HG02610 (cell line): ENCODE measurements at regions not wholly inside any gene's neighbourhood (a gene's known extent, or its start where the extent isn't known, plus 50 kb on each side); places are given as distances from the start of the nearest gene placed in this dataset.
"Not testable (repeated sequence)": the region's sequence is repeated elsewhere in the genome, so short reads cannot be mapped to it uniquely, and the experiment has no call there.

ENCODE experiments used
- ATAC-seq: cut with Tn5 transposase; IDR thresholded peaks from one replicate; pipeline ENCODE4 v1.9.1; 2021; ENCODE audit warnings: mild to moderate bottlenecking, moderate library complexity; ENCODE audit not compliant: unreplicated experiment

- ATAC-seq, result no peak
Measured at GRCh38 chr13:32828711-32829110, 187.5 kb upstream of the KL start.

DNA sequence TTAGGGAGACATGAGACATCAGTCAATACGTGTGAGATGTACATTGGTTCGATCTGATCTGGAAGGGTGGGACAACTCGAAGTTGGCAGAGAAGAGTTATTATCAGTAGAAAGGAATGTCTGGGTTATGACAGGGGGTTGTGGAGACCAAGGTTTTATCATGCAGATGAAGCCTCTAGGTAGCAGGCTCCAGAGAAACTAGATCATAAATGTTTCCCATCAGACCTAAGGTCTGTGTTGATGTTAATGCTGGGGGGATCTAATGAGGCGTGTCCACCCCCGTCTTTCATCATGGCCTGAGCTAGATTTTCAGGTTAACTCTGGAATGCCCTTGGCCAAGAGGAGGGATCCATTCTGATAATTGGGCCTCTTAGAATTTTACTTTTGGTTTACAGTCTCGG lies 187.0 kb upstream of the KL start:
- no peak for ATAC-seq

DNA sequence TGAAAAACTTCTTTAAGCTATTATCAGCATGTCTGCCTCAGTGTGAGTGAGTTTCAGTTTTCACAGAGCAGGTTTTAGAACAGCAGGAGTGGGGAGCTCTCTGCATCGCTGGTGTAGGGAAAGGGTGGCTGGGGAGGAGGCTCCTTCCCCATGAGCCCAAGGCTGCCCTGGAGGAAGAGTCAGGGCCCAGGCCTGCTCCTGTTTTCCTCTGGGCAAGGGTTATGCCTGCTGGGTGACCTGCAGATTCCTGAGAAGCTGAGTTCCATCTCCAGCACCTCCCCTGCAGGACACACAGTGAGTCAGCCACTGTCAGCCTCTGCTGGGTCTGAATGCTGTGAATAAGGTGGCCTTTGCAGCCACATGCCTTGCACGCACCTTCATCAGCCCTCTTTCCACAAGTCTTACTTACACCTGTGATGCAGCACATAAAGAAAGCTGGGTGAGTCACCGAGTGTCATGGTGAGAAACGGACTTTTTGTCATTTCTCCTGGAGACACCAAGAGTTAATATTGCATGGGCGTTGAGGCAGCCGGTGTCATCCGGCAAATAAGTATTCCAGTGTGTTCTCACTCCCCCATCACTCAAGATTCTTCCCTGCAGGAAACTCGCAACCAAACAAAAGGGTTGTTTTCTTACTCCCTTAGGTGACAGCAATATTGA lies 186.4 kb upstream of the KL start:
- ATAC-seq, result no peak

DNA sequence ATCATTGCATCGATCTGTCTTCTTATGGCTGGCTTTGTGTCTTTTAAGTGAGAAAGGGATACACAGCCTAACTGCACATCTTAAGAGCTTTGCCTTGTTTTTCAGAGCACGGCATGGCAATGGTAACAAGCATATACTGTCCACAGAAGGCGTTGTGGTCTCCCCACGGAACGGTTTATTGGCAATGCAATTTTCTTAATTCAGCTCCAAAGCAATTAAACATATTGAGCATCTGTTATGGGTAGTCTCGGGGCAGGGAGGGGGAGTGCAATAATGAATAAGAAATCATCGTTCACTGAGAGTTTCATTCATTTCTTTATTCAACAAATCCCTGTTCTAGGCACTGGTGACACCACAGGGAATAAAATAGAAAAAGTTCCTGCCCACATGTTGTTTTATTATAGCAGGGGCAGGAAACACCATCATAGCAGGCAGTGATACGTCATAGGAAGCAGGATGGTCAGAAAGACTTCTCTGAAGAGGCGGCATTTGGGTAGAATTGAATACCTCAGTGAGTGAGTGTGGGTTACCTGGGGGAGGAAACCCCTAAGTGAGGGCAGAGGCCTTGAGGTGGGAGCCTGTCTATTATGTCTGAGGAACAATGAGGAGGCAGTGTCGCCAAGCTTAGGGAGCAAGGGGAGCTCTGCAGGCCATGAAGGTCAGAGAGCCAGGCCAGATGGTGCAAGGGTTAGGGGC lies 185.7 kb upstream of the KL start:
- ATAC-seq, result no peak

- no peak for ATAC-seq
Measured at GRCh38 chr13:32837307-32837972, 178.8 kb upstream of the KL start.

GRCh38 chr13:32837973-32838927 lies 178.0 kb upstream of the KL start:
- no peak for ATAC-seq

DNA sequence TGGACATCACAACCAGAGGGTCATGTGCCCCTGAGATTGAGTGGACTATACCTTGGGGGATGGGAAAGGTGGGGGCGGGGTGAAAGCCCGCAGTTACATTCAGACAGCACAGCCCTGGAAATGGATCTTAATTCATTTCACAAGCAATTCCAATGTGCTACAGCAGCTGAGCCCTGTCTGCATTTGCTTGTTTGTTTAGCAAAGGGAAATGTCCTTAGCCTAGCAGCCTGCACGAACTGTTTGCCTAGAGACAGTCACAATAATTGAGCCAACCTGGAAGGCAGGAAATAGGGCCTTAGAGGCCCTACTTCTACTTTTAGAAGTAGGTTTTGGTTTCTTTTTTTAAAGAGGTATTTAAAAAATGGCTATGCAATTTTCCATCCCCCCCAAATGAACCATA lies 177.3 kb upstream of the KL start:
- peak; percentile 48 for ATAC-seq

DNA sequence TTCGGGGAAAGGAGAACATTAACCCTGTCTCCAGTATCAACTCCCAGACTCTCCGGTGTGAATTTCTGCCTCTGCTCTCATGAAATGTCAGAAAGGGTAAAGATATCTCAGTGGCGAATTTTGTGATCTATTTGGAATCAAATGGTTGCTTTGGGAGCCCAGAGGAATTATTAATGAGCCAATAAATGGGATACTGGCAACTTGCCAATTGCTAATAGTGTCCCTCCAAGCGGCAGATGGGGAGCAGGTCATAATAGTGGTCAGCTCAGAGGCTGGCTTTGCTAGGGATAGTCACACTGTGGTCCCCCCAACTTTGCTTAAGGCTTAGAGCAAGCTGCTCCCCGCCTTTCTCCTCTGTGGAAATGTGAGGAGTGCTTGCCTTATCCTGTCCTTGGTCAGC lies 176.1 kb upstream of the KL start:
- no peak for ATAC-seq

DNA sequence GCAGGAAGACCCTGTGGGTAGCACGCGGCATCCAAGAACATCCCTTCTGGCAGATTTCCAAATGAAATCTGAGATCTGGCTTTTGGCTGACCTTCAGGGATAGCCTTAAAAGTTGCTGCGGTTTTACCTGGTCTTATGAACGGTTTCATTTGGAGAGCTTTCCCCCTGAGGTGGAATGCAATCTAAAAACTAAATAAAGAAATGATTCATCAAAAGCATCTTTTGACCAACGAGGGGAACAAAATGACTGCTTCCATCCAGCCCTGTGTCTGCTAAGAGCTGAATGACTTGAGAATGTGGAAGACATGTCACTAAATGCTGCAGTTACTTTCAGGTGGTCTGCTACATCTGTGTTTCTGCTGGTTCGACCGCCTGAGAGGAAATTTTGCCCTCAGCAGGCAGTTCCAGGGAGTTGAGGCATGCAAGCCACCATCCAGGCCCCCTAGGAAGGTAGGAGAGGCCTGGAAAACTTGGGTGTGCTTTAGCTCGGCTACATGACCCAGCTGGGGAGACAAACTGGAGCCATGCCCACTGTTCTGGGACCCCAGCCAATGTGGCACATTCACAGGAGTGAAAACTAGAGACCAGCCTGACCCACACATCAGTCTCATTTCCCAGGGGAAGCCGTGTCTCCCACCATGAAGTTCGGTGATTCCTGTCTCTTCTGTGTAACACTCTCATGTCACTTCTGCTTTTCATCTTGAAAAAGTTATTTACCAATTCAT lies 175.1 kb upstream of the KL start:
- peak; percentile 88 for ATAC-seq

DNA sequence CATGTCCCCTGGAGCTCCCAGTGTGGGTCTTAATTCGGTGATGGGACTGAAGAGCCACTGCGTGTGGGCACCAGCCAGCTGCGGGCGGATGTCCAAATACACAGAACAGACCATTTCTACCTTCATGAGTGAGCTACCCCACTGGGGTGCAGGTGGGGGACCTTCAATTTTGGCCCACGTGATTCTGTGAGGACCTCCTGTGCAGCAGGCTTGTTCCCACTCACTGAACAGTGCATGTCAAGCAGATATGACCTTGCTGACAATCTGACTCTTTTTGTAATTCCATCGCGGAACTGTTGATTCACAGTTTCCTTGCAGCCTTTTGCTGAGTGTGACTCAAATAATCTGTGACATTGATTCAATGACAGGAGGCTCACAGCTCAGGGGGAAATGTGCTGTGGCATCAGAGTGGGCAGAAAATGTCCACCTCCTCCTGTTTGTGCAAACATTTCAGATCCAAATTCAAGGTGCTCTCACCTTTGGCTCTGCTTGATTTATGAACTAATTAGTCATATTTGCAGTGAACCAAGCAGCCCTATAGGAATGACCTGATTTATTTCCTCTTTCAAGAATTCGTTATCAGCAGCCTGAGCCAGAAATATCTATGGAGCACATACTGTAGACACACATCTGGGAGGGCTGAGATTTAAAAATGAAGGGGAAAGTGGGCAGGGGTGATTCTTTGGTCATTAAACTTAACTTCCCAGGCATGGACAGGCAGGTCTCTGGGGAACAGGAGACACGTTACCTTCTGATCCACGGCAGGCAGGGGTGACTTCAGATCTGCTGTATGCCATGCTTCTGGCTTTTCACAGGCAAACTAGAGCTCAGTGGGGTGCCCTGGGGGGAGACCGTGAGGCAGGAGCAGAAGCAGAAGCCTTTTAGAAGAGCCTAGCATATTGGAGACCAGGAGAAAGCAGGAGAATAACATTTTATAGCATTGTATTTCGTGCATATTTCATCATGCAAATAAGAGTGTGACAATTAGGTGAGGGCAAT lies 170.0 kb upstream of the KL start:
- ATAC-seq, result no peak

GRCh38 chr13:32847976-32848375 lies 168.2 kb upstream of the KL start:
- ATAC-seq, result not testable (repeated sequence)

- no peak for ATAC-seq
Measured at GRCh38 chr13:32849369-32849768, 166.9 kb upstream of the KL start.

GRCh38 chr13:32850316-32851052 lies 165.7 kb upstream of the KL start:
- no peak for ATAC-seq

GRCh38 chr13:32851083-32852069 lies 164.8 kb upstream of the KL start:
- no peak for ATAC-seq

DNA sequence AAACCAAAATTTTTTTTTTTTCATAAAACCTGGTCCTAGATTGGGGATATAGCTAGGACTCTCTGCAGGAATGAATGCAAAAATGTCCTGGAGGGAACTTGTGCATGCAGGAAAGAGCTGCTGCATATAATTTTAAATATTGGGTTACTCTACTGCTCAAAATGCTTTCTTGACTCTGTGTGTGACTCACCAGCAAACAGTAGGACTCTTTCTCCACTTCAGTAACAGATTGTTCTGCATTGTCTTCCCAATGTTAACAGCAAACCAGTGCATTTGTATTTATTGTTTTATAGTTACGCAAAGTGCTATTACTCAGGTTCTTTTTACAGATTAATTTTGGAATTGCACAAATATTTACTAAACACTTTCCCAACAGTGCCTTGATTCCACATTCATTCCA lies 163.7 kb upstream of the KL start:
- no peak for ATAC-seq

GRCh38 chr13:32857077-32857476 lies 159.1 kb upstream of the KL start:
- ATAC-seq, result no peak

DNA sequence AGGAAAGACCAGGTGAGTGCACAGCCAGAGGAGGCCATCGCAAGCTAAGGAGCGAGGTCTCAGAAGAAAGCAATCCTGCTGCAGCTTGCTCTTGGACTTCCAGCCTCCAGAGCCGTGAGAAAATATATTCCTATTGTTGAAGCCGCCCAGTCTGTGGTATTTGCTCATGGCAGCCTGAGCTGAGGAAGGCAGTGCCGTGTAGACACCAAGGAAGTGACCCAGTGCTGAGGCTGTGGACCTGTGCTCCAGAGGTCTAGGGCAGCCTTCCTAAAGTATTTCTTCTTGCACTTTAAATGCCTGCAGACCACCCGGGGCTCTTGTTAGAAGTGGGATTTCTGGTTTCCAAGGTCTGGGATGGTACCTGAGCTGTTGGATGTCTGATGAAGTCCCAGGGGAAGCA lies 158.5 kb upstream of the KL start:
- no peak for ATAC-seq
